SK-N-MC (cell line): ENCODE measurements at regions not wholly inside any gene's neighbourhood (a gene's known extent, or its start where the extent isn't known, plus 50 kb on each side); places are given as distances from the start of the nearest gene placed in this dataset.

ENCODE experiments used
- EZH2 ChIP-seq: fragments of 200-600 bp; sonication (generic); IDR thresholded peaks from one replicate; pipeline ENCODE4 v1.6.1; 2017; ENCODE audit warnings: antibody characterized with exemption
- FOXP2 ChIP-seq: optimal IDR thresholded peaks from 2 replicates; pipeline ENCODE3; 2011; ENCODE audit warnings: mild to moderate bottlenecking, moderate library complexity; ENCODE audit not compliant: insufficient read depth; ENCODE audit errors: extremely low read length, control extremely low read depth
- POLR2AphosphoS5 ChIP-seq: IDR thresholded peaks from 2 replicates; pipeline ENCODE4 v1.6.1; 2012; ENCODE audit warnings: mild to moderate bottlenecking, low read depth, low read length, borderline replicate concordance

DNA sequence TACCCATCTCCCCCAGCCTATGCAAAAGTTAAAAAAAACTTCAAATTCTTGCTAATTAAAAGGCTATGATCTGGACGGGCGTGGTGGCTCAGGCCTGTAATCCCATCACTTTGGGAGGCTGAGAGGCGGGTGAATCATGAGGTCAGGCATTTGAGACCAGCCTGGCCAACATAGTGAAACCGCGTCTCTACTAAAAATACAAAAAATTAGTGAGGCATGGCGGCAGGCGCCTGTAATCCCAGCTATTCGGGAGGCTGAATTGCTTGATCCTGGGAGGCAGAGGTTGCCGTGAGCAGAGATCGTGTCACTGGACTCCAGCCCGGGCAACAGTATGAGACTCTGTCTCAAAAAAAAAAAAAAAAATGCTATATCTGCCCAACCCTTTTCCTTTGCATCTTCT, 925.4 kb downstream of the GALC start:
- TF ChIP-seq EZH2: no peak
- no peak for TF ChIP-seq POLR2AphosphoS5
- no peak for TF ChIP-seq FOXP2
